Bone marrow (tissue), 2 donors: ENCODE measurements at regions not wholly inside any gene's neighbourhood (a gene's known extent, or its start where the extent isn't known, plus 50 kb on each side); places are given as distances from the start of the nearest gene placed in this dataset.

Experiments
- DNase-seq, 2 donors: peaks; one replicate each; lab custom pipeline; 2025; lab: John Stamatoyannopoulos, UW

GRCh38 chr6:147716434-147716833 lies 207.9 kb downstream of the SAMD5 start:
- no peak for DNase-seq

- DNase-seq, result no peak
These were observed 209.5 kb downstream of the SAMD5 start for GRCh38 chr6:147717991-147718390.

GRCh38 chr6:147722158-147722557 lies 213.7 kb downstream of the SAMD5 start:
- DNase-seq, result no peak

- DNase-seq, result no peak
These were observed 216.0 kb downstream of the SAMD5 start for GRCh38 chr6:147724454-147724853.

GRCh38 chr6:147726342-147726741 lies 217.9 kb downstream of the SAMD5 start:
- DNase-seq, result no peak

GRCh38 chr6:147728903-147729302 lies 220.4 kb downstream of the SAMD5 start:
- DNase-seq, result no peak

- no peak for DNase-seq
These were observed 225.2 kb downstream of the SAMD5 start for GRCh38 chr6:147733686-147734085.

- no peak for DNase-seq
These were observed 225.7 kb downstream of the SAMD5 start for GRCh38 chr6:147734151-147734550.

GRCh38 chr6:147735924-147736323 lies 227.4 kb downstream of the SAMD5 start:
- DNase-seq, result no peak

GRCh38 chr6:147737115-147737514 lies 228.6 kb downstream of the SAMD5 start:
- no peak for DNase-seq

- no peak for DNase-seq
These were observed 229.6 kb downstream of the SAMD5 start for GRCh38 chr6:147738099-147738498.

GRCh38 chr6:147738516-147739162 lies 230.1 kb downstream of the SAMD5 start:
- DNase-seq, result no peak

- DNase-seq, result no peak
These were observed 231.8 kb downstream of the SAMD5 start for GRCh38 chr6:147740326-147740725.

GRCh38 chr6:147740916-147741315 lies 232.4 kb downstream of the SAMD5 start:
- DNase-seq, result no peak

GRCh38 chr6:147741389-147741788 lies 232.9 kb downstream of the SAMD5 start:
- DNase-seq, result no peak

GRCh38 chr6:147742440-147742839 lies 233.9 kb downstream of the SAMD5 start:
- DNase-seq, result no peak

- DNase-seq, result no peak
These were observed 235.5 kb downstream of the SAMD5 start for GRCh38 chr6:147744012-147744411.

GRCh38 chr6:147749331-147749730 lies 240.8 kb downstream of the SAMD5 start:
- no peak for DNase-seq

- DNase-seq, result no peak
These were observed 241.9 kb downstream of the SAMD5 start for GRCh38 chr6:147750413-147750812.

- no peak for DNase-seq
These were observed 242.7 kb downstream of the SAMD5 start for GRCh38 chr6:147751232-147751631.

GRCh38 chr6:147752689-147753403 lies 244.4 kb downstream of the SAMD5 start:
- no peak for DNase-seq

GRCh38 chr6:147755999-147756398 lies 247.5 kb downstream of the SAMD5 start:
- no peak for DNase-seq

GRCh38 chr6:147756891-147757290 lies 248.4 kb downstream of the SAMD5 start:
- no peak for DNase-seq

- no peak for DNase-seq
These were observed 248.8 kb downstream of the SAMD5 start for GRCh38 chr6:147757291-147757690.
